ENCODE measurements at regions not wholly inside any gene's neighbourhood (a gene's known extent, or its start where the extent isn't known, plus 50 kb on each side); places are given as distances from the start of the nearest gene placed in this dataset.
A peak's percentile ranks its signal among the peaks of the same experiment; 100 is the strongest.
"Not testable (repeated sequence)": the region's sequence is repeated elsewhere in the genome, so short reads cannot be mapped to it uniquely, and the experiment has no call there.

DNA sequence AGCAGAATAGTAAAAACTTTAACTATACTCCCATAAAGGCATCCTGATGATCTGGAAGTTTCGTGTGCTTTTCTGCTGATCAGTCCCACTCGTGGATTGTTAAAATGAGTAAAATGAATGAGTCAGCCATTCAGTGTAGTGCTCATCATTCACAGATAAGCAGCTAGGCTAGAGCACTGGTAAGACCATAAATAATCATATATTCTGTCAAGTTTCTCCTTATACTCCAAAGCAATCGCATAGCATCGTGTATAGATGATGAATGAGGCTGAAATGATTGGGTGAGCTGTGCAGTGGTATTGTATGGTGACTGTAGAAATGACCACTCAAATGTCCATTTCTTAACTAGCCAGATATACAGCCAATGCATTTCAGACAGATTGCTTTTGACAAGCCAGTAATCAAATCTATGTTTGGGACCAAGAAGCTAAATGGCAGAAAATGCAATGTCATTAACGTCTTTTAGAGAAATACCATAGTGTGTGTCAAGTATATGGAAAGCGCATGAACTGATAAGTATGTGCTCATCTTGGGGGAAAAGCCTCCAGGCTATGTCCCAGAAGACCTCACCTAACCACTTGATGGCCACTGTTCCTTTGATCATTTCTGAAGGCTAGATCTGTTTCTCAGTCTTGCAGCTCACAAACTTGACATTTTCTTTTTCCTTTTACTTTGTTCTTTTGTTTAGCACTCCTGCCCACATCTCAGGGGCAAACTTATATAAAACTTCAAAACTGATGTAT is 227.2 kb upstream of the FAM3C start:
- intact Hi-C loops (cut with DNase I): no loop called here
- DNase-seq: no peak

DNA sequence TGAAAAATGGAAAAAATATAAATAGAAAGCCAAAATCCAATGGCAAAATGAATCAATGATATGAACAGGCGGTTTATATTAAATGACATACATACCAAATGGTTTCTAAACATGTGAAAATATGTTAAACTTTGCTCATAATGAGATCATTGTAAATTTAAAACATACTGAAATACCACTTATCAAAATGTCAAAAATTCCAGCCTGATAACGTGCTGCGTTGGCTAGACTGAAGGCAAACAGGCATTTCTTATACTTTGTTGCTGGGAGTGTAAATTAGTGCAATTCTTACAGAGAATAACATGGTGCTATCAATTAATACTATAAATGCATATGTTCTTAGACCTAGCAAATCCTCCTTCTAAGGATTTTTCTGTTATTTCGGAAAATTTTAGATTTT is 225.8 kb upstream of the FAM3C start:
- intact Hi-C loops (cut with DNase I): no loop called here
- DNase-seq: no peak

DNA sequence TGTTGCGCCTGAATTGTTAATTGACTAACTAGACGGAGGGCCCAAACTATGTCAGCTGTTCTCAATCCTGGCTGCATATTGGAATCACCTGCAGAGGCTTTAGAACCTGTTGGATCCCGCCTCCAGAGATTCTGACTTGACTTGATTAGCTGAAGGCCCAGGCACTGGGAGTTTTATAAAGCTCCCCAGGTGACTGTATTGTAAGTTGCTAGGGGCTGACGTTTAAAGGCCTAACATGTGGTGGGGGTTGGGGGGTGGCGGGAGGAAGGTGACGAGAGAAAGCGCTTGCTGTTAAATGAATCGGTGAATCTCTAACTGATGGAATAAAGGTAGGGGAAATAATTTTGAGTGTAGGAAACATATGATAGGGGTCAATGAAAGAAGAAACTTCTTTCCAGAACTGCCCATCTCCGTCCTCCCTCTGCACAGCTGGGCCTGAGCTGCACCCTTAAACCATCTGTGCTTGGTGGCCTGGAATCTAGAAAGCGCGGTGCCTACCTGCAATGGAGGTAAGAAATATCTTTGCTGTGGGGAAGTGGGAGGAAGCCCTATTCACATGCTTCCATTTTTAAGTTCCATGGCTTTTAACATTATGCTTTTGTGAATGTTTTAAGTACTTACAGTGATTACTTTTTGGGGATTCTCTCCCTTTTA is 225.0 kb upstream of the FAM3C start:
- DNase-seq: no peak
- intact Hi-C loops (cut with DNase I): no loop called here

DNA sequence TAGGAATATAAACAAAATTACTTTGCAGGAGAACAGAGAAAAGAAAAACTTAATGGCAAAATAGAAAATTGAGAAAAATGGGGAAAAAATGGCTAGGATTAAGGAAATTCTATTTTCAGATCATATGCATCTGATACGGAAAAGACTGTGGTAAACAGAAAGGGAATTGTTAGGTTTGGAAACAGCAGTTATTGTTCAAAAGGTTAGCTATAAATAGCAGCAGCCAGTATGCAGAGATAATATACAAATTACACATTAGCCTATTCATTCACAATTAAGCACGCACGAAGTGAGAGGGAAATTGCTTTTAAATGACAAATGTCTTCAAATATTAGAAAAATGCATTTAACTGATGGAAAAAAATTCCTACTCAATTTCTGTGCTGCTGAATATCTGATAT is 224.1 kb upstream of the FAM3C start:
- DNase-seq: no peak
- intact Hi-C loops (cut with DNase I): no loop called here

DNA sequence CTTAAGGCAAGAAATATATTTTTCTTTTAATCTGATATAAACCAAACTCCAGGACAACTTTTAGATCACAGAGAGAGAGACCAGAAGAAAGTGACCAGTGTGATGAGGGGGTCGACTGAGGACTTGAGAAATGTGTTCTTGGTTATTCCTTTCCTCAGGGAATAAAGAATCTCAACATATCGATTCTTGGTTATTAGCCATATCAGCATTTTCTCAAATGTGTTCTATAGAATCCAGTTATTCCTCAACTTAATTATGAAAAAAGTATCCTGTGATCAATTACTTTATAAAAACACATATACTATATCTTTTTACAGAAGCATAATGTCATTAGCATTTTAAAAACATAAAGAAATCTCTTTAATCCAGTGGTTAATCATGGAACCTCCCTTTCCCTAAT is 222.1 kb upstream of the FAM3C start:
- intact Hi-C loops (cut with DNase I): no loop called here
- DNase-seq: no peak

DNA sequence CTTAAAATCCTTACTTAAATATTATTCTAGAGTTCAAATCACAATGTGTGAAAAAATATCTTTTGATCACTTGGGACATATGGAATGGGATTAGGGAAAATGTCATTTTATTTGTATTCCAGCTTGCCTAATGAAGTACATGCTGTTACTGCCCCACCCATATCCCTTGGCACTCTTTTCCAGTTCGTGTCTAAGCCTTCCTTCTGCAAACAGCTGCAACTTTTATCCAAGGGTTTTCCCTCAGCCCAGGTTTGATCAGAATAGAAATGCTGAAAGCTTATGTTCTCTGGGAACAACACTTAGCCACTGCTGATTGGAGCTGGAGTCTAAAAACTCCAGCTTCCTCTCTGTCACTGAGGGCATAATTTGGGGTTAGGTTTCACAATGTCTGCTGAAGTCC is 214.1 kb upstream of the FAM3C start:
- no peak for DNase-seq
- intact Hi-C loops (cut with DNase I): no loop called here

DNA sequence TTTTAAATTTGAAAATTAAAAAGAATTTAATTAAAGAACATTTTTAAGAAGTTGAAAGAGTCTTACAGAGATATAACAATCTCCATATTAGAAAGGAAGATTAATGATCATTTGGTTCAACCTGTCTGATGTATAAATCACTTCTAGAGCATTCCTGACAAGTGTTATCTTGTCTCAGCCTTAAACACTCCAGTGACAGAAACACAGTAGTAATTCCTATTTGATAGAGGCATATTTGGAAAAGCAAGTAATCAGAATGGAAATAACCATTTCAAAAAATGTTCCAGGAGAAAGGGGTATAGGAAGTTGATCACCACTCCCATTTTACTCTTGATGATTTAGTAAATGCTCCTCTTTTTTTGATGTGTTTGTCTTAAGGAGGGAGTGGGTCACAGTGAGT is 213.1 kb upstream of the FAM3C start:
- no peak for DNase-seq

DNA sequence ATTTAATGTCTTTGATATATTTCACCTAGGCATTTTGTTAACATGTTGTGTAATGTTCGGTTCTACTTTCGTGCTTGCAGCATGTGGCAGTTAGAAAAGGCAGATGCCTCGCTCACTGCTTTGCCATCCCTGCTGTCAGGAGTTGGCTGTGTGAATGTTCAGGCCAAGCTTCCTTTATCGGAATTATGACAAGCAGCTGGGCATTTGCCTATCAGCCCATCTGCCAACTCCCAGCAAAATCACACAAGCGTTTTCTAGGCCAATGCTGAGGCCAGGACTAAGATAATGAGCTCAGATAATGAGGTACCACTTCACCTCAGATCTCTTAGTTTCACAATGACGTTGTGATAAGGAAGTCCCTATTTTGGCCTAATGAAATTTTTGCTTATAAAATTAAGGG is 212.7 kb upstream of the FAM3C start:
- intact Hi-C loops (cut with DNase I): loop anchor here (10.0 kb wide), 1 partner anchor 386 kb away; no protein-coding TSS in a partner anchor
- DNase-seq: peak in 6 of 10 donors; percentile 12 to 83 (median 54)

More for the DNA sequence above, 213.1 kb upstream of the FAM3C start:
- intact Hi-C loops (cut with DNase I): loop anchor here (10.0 kb wide), 1 partner anchor 386 kb away; no protein-coding TSS in a partner anchor

DNA sequence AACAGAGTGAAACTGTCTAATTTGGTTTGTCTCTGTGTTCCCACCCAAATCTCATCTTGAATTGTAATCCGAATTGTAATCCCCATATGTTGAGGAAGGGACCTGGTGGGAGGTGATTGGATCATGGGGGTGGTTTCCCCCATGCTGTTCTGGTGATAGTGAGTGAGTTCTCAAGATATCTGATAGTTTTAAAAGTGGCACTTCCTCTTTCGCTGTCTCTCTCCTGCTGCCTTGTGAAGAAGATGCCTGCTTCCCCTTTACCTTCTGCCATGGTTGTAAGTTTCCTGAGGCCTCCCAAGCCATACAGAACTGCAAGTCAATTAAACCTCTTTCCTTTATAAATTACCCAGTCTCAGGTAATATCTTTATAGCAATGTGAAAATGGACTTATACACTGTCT is 212.1 kb upstream of the FAM3C start:
- intact Hi-C loops (cut with DNase I): loop anchor here (10.0 kb wide), 1 partner anchor 387 kb away; no protein-coding TSS in a partner anchor
- not testable (repeated sequence) for DNase-seq

DNA sequence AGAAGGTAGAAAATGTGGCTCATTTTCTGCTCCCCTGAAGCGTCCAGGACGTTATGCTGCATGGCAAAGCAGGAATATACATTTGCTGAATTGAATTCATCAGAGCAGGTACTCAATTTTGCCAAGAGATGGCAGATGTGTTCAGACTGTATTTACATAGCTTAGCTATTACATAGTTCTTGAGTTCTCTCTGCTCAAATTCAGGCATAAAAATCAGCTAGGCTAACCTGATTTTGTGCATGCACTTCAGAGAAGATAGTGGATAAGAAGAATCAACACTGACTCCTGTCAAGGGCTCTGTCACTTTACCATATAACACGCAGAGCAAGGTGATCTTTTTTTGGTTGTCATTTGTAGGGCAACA is 209.2 kb upstream of the FAM3C start:
- intact Hi-C loops (cut with DNase I): loop anchor here (10.0 kb wide), 1 partner anchor 390 kb away; no protein-coding TSS in a partner anchor

DNA sequence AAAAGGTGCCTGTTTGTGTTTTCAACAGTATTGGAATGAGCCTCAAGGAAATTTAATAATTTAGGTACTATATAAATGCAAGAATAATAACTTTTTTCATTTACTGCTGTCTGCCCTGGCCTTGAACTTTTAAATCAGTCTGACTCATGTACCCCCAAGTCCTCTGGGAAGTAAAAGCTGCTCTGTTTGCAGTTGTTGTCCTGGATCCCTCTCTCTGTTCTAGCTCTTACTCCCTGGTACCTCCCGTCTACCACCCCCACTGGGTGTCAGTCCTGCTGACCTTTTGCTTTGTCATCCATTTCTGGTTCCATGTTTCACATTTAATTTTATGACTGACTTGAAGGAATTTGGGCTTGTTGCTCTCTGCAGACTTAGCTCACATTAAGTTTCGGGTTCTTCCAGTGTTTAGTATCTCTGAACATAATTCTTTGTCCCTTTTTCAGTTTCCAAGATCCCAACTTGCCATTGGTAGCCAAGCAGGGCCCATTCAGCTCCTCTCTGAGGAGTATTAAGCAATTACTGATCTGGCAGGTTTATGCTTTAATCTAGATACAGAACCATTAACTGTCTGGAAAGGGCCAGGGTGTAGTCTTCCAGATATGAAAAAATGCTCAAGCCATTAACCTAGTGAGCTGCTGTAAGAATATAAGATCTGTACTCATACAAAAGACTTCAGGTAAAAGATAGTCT is 208.7 kb upstream of the FAM3C start:
- intact Hi-C loops (cut with DNase I): loop anchor here (10.0 kb wide), 1 partner anchor 390 kb away; no protein-coding TSS in a partner anchor
- no peak for DNase-seq

More for the DNA sequence above, 209.2 kb upstream of the FAM3C start:
- DNase-seq: no peak

DNA sequence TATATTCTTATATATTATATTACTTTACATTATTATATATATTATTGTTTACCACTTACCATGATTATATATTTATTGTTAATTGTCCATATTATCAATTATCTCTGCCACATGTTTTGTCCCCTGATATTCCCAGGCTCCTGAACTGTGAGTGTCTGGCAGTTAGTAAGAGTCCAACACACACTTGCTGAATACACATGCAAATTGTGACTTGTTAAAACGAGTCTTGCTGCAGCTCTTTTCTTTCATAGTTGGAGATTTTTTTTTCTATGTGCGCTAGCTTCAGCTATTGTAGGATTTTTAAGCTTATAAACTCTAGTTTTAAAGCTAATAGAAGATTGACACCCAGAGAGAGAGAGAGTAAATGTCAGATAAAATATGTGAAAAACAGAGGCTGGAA is 207.8 kb upstream of the FAM3C start:
- intact Hi-C loops (cut with DNase I): loop anchor here (10.0 kb wide), 1 partner anchor 391 kb away; no protein-coding TSS in a partner anchor
- no peak for DNase-seq

DNA sequence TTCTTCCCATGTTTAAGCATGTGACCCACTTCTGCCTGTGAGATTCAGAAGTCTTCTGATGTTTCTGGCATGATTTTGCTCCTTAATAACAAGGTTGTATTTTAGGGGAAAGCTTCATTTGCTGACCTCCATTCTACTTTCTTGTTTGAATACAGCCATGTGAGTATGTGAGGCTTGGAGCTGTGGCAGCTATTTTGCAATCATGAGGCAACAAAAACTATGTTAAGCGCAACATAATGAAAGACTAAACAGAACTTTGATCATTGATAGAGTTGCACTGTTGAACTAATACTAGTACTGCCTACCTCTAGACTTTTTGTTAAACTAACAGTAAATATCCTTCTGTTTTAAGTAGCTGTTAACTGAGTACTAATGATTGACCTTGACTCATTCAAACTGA is 203.8 kb upstream of the FAM3C start:
- no peak for DNase-seq
- intact Hi-C loops (cut with DNase I): loop anchor here (10.0 kb wide), 1 partner anchor 395 kb away; no protein-coding TSS in a partner anchor

DNA sequence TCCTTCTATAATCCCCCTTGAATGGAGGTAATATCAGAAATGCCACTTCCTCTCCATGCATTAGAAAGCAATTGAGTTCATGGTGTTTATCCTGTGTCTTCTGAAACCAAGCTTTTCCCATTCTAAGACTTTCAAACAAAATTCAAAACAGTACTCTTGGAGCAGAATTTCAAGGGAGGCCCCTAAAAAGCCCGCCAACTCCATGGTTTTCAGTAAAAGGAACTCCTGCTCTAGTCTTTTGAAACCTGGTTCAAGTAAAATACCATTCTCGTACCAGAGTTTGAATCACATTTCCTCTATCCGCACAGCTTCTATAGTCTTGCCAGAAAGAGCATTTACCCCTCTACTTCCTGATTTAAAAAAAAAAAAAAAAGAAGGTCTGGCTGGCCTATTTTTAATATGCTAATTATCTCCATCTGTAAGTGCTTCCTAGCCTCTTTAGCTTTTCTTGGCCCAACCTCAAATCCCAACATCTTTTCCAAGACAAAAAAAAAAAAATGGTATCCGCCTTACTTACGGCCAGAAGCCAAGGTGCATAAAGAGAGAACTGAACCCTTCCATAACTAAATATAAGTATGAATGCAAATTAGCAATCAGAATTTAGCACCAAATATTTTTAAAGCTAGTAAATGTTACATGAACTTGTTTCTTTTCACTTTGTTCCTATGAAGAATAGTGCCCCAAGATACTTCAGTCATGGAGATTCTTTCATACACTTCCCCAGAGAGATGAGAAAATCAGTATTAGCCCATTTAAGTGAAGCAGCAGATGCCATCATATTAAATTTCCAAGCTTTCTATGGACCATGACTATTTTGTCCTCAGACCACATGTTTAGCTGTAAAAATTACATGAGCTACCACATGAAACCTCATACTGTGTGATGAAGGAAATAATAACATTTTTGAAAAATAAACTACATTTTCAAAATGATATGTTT is 199.9 kb upstream of the FAM3C start:
- no peak for DNase-seq
- intact Hi-C loops (cut with DNase I): no loop called here

DNA sequence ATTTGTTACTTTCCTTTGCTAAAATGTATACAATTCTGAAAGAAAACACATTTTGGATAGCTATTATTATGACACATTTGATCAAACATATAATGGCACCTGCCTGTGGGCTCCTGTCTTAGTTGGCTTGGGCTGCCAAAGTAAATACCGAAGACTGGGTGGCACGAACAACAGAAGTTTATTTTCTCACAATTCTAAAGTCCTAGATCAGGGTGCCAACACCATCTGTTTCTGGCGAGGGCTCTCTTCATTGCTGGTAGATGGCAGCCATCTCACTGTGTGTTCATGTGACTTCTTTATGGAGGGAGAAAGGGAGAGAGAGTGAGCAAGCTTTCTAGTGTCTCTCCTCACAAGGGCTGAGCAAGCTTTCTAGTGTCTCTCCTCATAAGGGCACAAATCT is 195.8 kb upstream of the FAM3C start:
- intact Hi-C loops (cut with DNase I): no loop called here
- no peak for DNase-seq

DNA sequence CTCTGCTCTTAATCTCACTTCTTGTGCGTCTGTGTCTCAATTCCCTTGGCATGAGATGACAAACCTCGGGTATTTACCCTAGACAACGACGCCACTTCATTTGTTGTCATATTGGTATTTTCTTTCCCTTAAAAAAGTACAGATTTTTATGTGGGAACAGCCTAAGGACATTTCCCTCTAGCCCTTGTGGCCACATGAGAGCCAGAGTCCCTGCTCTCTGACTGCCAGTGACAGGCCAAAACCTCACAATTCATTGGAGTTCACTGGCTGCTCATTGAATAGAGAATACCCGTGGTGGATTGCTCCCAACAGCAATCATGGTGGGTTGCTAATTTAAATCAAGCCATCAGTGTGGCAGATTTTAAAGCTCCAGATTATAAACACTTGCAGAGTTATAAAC is 191.3 kb upstream of the FAM3C start:
- no peak for DNase-seq
- intact Hi-C loops (cut with DNase I): no loop called here

DNA sequence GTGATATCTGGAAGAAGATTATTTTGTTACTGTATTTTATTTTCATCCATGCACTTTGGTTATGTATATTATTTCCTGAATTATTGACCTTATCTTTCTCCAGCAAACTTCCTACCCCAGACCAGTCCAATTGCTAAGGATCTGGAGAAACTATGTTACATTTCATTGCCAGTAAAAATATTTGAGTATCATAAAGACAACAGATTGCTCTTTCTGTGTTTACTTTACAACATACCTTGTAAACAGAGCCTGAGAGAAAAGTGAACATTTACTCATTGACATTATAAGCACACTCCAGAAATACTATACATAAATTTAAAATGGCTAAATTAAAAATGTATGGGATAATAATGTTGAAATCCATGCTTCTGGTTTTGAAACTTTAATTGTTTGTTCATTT is 186.2 kb upstream of the FAM3C start:
- intact Hi-C loops (cut with DNase I): no loop called here
- no peak for DNase-seq

DNA sequence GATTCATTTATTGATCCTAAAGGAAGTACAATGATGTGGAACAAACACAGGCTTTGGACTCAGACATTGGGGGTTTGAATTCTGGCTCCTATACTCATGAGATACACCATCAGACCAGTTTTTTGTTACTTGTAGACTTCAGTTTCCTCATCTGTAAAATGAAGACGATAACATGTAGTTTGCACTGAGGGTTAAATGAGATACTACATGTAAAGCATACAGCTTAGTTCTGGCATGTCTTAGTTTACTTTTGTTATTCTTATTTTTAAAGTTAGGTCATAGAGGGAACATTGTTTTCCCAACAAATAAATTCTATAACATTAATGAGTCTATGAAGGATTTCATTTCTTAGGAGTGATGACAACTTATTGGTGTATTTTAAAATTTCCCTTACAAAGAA is 183.5 kb upstream of the FAM3C start:
- intact Hi-C loops (cut with DNase I): no loop called here
- DNase-seq: no peak

DNA sequence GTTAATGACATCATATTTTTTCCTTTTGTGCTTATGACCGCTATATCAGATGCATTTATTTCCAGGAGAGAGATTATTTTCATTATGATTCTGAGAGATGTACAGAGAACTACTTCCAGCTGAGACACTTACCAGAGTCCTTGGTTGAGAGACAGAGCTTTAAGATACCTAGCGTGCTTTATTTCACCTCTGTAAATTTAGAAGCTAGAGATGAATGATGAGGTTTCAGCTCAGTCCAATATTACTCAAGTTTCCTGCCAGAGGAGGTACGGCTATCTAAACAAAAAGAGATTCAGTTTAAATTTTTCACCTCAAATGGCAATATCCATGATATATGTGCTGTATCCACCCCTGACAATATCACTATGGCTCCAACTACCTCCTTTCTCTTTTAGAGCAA is 182.6 kb upstream of the FAM3C start:
- DNase-seq: no peak

More for the DNA sequence above, 182.6 kb upstream of the FAM3C start:
- intact Hi-C loops (cut with DNase I): no loop called here

Measured in posterior cingulate gyrus (tissue), 11 donors.